Kidney epithelial cell (primary cell): ENCODE measurements at regions not wholly inside any gene's neighbourhood (a gene's known extent, or its start where the extent isn't known, plus 50 kb on each side); places are given as distances from the start of the nearest gene placed in this dataset.
A peak's percentile ranks its signal among the peaks of the same experiment; 100 is the strongest.

Source experiments
- DNase-seq: peaks from one replicate; pipeline ENCODE4 v3.0.0-alpha.2; 2010; ENCODE audit warnings: low read depth
- H3K27me3 ChIP-seq: 2 replicates; pipeline ENCODE4 v1.6.0; 2011; ENCODE audit warnings: low read length; ENCODE audit not compliant: control insufficient read depth, insufficient read depth
- H3K36me3 ChIP-seq: 2 replicates; pipeline ENCODE4 v1.5.1; 2011; ENCODE audit warnings: low read length; ENCODE audit not compliant: control insufficient read depth, insufficient read depth
- H3K4me3 ChIP-seq: 2 replicates; pipeline ENCODE4 v1.5.1; 2011; ENCODE audit warnings: low read depth, mild to moderate bottlenecking, control low read depth, low read length
- CTCF ChIP-seq: IDR thresholded peaks from 2 replicates; pipeline ENCODE4 v1.5.1; 2011; ENCODE audit warnings: mild to moderate bottlenecking, moderate library complexity, low read length, control low read depth, inconsistent platforms; ENCODE audit not compliant: insufficient read depth, poor library complexity, severe bottlenecking

- Histone ChIP-seq H3K4me3 (no peak overlapping the region), H3K36me3 (no peaks in the 10 kb centered on the region), H3K27me3 (no peaks in the 10 kb centered on the region)
- no peak for DNase-seq
- TF ChIP-seq CTCF = no peak
Measured at GRCh38 chr18:2330764-2331163, 240.5 kb downstream of the METTL4 start.

GRCh38 chr18:2331491-2331890 lies 239.8 kb downstream of the METTL4 start:
- no peak for TF ChIP-seq CTCF
- H3K27me3 ChIP-seq = no peaks in the 10 kb centered on the region
- no peaks in the 10 kb centered on the region for H3K36me3 ChIP-seq
- DNase-seq = no peak
- H3K4me3 ChIP-seq = no peak overlapping the region

GRCh38 chr18:2336690-2337392 lies 234.5 kb downstream of the METTL4 start:
- Histone ChIP-seq H3K36me3 (no peaks in the 10 kb centered on the region), H3K4me3 (no peak overlapping the region), H3K27me3 (no peaks in the 10 kb centered on the region)
- no peak for DNase-seq
- TF ChIP-seq CTCF = no peak

GRCh38 chr18:2337552-2338141 lies 233.7 kb downstream of the METTL4 start:
- H3K27me3 ChIP-seq = no peaks in the 10 kb centered on the region
- TF ChIP-seq CTCF = peak; percentile 44
- no peak for DNase-seq
- no peak overlapping the region for H3K4me3 ChIP-seq
- no peaks in the 10 kb centered on the region for H3K36me3 ChIP-seq

GRCh38 chr18:2338601-2339000 lies 232.7 kb downstream of the METTL4 start:
- H3K4me3 ChIP-seq = no peak overlapping the region
- no peak for TF ChIP-seq CTCF
- no peaks in the 10 kb centered on the region for H3K27me3 ChIP-seq
- DNase-seq = no peak
- no peaks in the 10 kb centered on the region for H3K36me3 ChIP-seq

- no peak for TF ChIP-seq CTCF
- H3K4me3 ChIP-seq = no peak overlapping the region
- H3K36me3 ChIP-seq = no peaks in the 10 kb centered on the region
- H3K27me3 ChIP-seq = no peaks in the 10 kb centered on the region
- DNase-seq = no peak
Measured at GRCh38 chr18:2340335-2340734, 231.0 kb downstream of the METTL4 start.
